ENCODE measurements at regions not wholly inside any gene's neighbourhood (a gene's known extent, or its start where the extent isn't known, plus 50 kb on each side); places are given as distances from the start of the nearest gene placed in this dataset.

- TF ChIP-seq POLR2A (IDR thresholded peaks at IDR 0.05; ENCODE audit: borderline replicate concordance, extremely low read depth, insufficient read depth, insufficient read length) (no peak), TCF7L2 (IDR thresholded peaks at IDR 0.05; ENCODE audit: borderline replicate concordance, extremely low read depth, insufficient read depth, insufficient read length) (no peak), SRF (IDR thresholded peaks at IDR 0.05; ENCODE audit: low read depth) (no peak), ZBTB33 (IDR thresholded peaks at IDR 0.05; ENCODE audit: extremely low read depth, insufficient replicate concordance, low read length) (no peak), ELF1 (IDR thresholded peaks at IDR 0.05; ENCODE audit: borderline replicate concordance, low read depth) (no peak), EGR1 (IDR thresholded peaks at IDR 0.05; ENCODE audit: low read depth) (no peak), POLR2AphosphoS5 (IDR thresholded peaks at IDR 0.05; ENCODE audit: low read depth, low read length) (no peak), FOSL1 (IDR thresholded peaks at IDR 0.05; ENCODE audit: low read depth) (no peak), RAD21 (IDR thresholded peaks at IDR 0.05; ENCODE audit: low read depth) (no peak)
- DNase-seq (ENCODE audit: low read depth, low spot score), result no peak
- intact Hi-C loops (cut with micrococcal nuclease), result no loop called here
- ChIA-PET RAD21 (ENCODE audit: low non-redundant PET in 1 of 2, low total read pairs in 2 of 2, uncharacterized antibody in 2 of 2, unreplicated experiment in 2 of 2) (no interaction called here), POLR2A (no interaction called here), CTCF (no interaction called here)
- Histone ChIP-seq H3K27ac (ENCODE audit: low read depth, low read length) (no peak overlapping the region), H2AFZ (ENCODE audit: low read depth, low read length, poor library complexity, severe bottlenecking) (no peak overlapping the region), H4K20me1 (ENCODE audit: insufficient read depth) (no peaks in the 10 kb centered on the region), H3K4me3 (replicated peaks in 1 of 2; ENCODE audit: low read depth in 1 of 2, low read length in 2 of 2) (no peak overlapping the region), H3K79me2 (ENCODE audit: insufficient read depth, low read length) (no peaks in the 10 kb centered on the region), H3K9ac (ENCODE audit: low read length) (no peak overlapping the region), H3K27me3 (ENCODE audit: insufficient read depth, low read length) (no peaks in the 10 kb centered on the region), H3K36me3 (ENCODE audit: control insufficient read depth in 1 of 2, insufficient read depth in 2 of 2, low read length in 2 of 2) (no peaks in the 10 kb centered on the region), H3K4me1 (ENCODE audit: control insufficient read depth in 1 of 2, insufficient read depth in 2 of 2, low read length in 2 of 2) (no peaks in the 10 kb centered on the region), H3K9me3 (ENCODE audit: control insufficient read depth in 1 of 2, insufficient read depth in 1 of 2, low read depth in 1 of 2, low read length in 2 of 2) (no peaks in the 10 kb centered on the region), H3K4me2 (ENCODE audit: low read length) (no peak overlapping the region), H3K9me2 (ENCODE audit: insufficient read depth) (no peaks in the 10 kb centered on the region)
- no peak for ATAC-seq
- BruUV-seq (replicated peaks), result no TSS peak
Observed at GRCh38 chr18:1496096-1496495, 591.4 kb downstream of the ADCYAP1 start.

- BruUV-seq (replicated peaks), result no TSS peak
- ATAC-seq (no peak), DNase-seq (ENCODE audit: low read depth, low spot score) (no peak)
- Histone ChIP-seq H3K9me3 (ENCODE audit: control insufficient read depth in 1 of 2, insufficient read depth in 1 of 2, low read depth in 1 of 2, low read length in 2 of 2) (no peaks in the 10 kb centered on the region), H3K4me2 (ENCODE audit: low read length) (no peak overlapping the region), H3K27ac (ENCODE audit: low read depth, low read length) (no peak overlapping the region), H3K9me2 (ENCODE audit: insufficient read depth) (no peaks in the 10 kb centered on the region), H3K4me1 (ENCODE audit: control insufficient read depth in 1 of 2, insufficient read depth in 2 of 2, low read length in 2 of 2) (no peaks in the 10 kb centered on the region), H2AFZ (ENCODE audit: low read depth, low read length, poor library complexity, severe bottlenecking) (no peak overlapping the region), H3K27me3 (ENCODE audit: insufficient read depth, low read length) (no peaks in the 10 kb centered on the region), H3K9ac (ENCODE audit: low read length) (no peak overlapping the region), H3K36me3 (ENCODE audit: control insufficient read depth in 1 of 2, insufficient read depth in 2 of 2, low read length in 2 of 2) (no peaks in the 10 kb centered on the region), H4K20me1 (ENCODE audit: insufficient read depth) (no peaks in the 10 kb centered on the region), H3K79me2 (ENCODE audit: insufficient read depth, low read length) (no peaks in the 10 kb centered on the region), H3K4me3 (replicated peaks in 1 of 2; ENCODE audit: low read depth in 1 of 2, low read length in 2 of 2) (no peak overlapping the region)
- ChIA-PET CTCF (no interaction called here), RAD21 (ENCODE audit: low non-redundant PET in 1 of 2, low total read pairs in 2 of 2, uncharacterized antibody in 2 of 2, unreplicated experiment in 2 of 2) (no interaction called here), POLR2A (no interaction called here)
- intact Hi-C loops (cut with micrococcal nuclease), result no loop called here
- no peak for TF ChIP-seq ELF1 (IDR thresholded peaks at IDR 0.05; ENCODE audit: borderline replicate concordance, low read depth)
Observed at GRCh38 chr18:1498216-1498615, 593.5 kb downstream of the ADCYAP1 start.
